Epithelial cell of proximal tubule (primary cell): ENCODE measurements at regions not wholly inside any gene's neighbourhood (a gene's known extent, or its start where the extent isn't known, plus 50 kb on each side); places are given as distances from the start of the nearest gene placed in this dataset.

Experiments
- DNase-seq: peaks from one replicate; pipeline ENCODE4 v3.0.0-alpha.2; 2011; ENCODE audit warnings: low read depth
- H3K4me3 ChIP-seq: 2 replicates; pipeline ENCODE4 v1.5.1; 2011; ENCODE audit warnings: low read depth, mild to moderate bottlenecking, low read length
- CTCF ChIP-seq: conservative IDR thresholded peaks from 2 replicates; pipeline ENCODE4 v1.5.1; 2012; ENCODE audit warnings: low read depth, mild to moderate bottlenecking, low read length

DNA sequence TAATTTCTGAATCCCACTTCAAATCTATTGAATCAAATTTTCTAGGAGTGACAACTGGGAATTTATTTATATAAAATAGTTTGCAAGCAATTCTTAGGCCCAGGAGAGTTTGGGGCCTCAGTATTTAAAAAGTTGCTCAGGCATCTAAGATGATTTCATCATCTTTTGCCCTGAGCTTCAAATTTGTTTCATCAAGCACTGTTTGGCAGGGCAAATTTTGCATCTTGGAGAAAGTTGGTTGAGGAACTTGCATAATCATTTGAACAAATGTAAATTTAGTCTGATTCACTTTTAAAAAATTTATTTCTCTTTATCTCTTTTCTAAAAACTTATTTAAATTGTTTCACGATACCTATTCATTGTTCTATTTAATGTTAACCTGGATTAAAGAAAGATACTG is 702.8 kb downstream of the SI start:
- no peak overlapping the region for H3K4me3 ChIP-seq
- no peak for DNase-seq
- no peak for TF ChIP-seq CTCF

DNA sequence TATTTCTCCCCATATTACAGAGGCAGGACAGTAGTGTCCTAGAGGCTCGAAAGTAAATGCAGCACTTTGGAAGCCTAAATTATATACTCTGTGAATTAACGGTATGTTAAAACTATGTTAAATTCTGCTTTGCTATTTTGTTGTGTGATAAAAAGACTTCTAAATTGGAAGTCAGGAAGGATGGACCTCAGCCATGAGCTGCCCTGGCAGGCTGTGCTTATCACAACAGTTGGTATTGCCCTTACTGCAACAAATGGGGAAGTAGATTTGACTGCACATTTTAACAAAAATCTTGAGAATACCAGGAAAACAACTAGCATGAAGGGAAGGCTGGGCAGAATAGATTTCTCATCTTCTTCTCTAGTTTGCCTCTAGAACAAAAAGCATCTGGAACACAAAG is 706.6 kb downstream of the SI start:
- no peak overlapping the region for H3K4me3 ChIP-seq
- DNase-seq = no peak
- no peak for TF ChIP-seq CTCF

GRCh38 chr3:164370970-164371369 is 707.3 kb downstream of the SI start:
- TF ChIP-seq CTCF = no peak

DNA sequence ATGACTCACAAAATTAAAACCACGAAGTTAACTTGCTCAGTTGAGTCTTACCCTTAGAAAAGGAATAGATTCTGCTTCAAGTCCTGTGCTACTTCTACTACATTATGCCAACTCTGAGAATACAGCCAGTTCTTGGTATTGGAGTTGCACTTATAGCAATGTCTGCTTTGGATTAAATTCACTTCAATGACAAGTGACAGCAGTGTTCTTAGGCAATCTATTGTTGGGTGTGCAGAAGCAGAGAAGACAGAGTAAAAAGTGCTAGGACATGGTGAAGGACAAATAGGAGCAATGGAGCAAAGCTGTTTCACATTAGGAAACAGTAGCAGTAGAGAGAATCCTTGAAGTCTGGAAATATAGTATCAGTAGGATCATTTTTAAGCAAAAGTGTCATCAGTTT is 713.1 kb downstream of the SI start:
- TF ChIP-seq CTCF = no peak
- no peak overlapping the region for H3K4me3 ChIP-seq
- no peak for DNase-seq

More at GRCh38 chr3:164370970-164371369, 707.3 kb downstream of the SI start:
- no peak overlapping the region for H3K4me3 ChIP-seq
- no peak for DNase-seq

GRCh38 chr3:164364111-164364510 is 714.2 kb downstream of the SI start:
- DNase-seq = no peak
- H3K4me3 ChIP-seq = no peak overlapping the region
- TF ChIP-seq CTCF = no peak

DNA sequence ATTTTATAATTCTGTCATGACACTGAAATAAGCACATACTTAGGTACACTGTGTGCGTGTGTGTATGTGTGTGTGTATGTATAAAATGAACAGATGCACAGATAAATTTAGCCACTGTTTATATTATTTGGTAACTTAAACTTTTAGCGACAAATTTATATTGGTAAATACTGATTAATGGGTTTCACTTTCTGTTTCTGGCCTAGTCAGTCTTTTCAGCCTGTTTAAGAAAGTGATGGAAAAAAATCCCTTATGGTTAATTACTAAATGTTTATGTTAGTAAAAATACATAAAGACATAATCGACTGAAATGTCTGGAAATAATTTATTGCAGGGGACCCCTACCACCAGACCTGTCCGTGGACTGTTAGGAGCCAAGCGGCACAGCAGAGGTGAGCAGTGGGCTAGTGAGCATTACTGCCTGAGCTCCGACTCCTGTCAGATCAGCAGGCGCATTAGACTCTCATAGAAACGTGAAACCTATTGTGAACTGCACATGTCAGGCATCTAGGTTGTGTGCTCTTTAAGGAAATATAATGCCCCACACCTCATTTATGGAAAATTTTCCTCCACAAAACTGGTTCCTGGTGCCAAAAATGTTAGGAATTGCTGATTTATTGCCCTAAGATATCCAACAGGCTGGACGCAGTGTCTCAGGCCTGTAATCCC is 717.4 kb downstream of the SI start:
- no peak for TF ChIP-seq CTCF
- H3K4me3 ChIP-seq = no peak overlapping the region
- no peak for DNase-seq

DNA sequence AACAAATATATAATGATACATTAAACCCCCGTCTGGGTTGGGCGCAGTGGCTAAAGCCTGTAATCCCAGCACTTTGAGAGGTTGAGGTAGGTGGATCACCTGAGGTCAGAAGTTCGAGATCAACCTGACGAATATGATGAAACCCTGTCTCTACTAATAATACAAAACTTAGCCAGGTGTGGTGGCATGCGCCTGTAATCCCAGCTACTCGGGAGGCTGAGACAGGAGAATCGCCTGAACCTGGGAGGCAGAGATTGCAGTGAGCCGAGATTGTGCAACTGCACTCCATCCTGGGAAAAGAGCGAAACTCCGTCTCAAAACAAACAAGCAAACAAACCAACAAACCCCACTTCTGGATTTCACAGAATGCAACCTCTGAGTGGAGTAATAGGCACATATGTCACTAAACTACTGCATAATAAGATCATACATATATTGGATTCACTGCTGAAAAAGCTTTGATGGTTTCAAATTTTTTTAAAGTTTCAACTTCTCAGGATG is 718.2 kb downstream of the SI start:
- no peak overlapping the region for H3K4me3 ChIP-seq
- no peak for DNase-seq
- no peak for TF ChIP-seq CTCF
